AG09319 (cell line): ENCODE measurements at regions not wholly inside any gene's neighbourhood (a gene's known extent, or its start where the extent isn't known, plus 50 kb on each side); places are given as distances from the start of the nearest gene placed in this dataset.

Experiments used
- DNase-seq: peaks from one replicate; pipeline ENCODE4 v3.0.0-alpha.2; 2010; ENCODE audit warnings: low read depth; ENCODE audit errors: extremely low read depth
- TF ChIP-seq, protein P1 (sequence below): IDR thresholded peaks from 2 replicates; pipeline ENCODE4 v1.5.1; 2011; ENCODE audit warnings: low read depth, mild to moderate bottlenecking, inconsistent platforms, low read length, moderate library complexity

DNA sequence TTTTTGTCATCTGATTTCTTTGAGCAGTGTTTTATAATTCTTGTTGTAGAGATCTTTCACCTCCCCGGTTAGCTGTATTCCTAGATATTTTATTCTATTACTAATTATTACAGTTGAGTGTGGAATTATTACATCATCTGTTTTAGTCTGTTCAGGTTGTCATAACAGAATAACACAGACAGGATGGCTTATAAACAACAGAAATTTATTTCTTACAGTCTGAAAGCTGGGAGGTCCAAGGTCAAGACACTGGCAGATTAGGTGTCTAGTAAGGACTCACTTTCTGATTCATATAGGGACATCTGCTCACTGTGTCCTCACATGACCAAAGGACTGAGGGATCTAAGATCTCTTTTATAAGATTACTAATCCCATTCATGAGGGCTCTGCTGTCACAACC is 121.3 kb upstream of the THBS1 start:
- TF ChIP-seq, protein P1, sequence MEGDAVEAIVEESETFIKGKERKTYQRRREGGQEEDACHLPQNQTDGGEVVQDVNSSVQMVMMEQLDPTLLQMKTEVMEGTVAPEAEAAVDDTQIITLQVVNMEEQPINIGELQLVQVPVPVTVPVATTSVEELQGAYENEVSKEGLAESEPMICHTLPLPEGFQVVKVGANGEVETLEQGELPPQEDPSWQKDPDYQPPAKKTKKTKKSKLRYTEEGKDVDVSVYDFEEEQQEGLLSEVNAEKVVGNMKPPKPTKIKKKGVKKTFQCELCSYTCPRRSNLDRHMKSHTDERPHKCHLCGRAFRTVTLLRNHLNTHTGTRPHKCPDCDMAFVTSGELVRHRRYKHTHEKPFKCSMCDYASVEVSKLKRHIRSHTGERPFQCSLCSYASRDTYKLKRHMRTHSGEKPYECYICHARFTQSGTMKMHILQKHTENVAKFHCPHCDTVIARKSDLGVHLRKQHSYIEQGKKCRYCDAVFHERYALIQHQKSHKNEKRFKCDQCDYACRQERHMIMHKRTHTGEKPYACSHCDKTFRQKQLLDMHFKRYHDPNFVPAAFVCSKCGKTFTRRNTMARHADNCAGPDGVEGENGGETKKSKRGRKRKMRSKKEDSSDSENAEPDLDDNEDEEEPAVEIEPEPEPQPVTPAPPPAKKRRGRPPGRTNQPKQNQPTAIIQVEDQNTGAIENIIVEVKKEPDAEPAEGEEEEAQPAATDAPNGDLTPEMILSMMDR, result no peak
- no peak for DNase-seq

GRCh38 chr15:39460748-39461147 is 120.1 kb upstream of the THBS1 start:
- no peak for DNase-seq
- TF ChIP-seq, protein P1, result no peak

DNA sequence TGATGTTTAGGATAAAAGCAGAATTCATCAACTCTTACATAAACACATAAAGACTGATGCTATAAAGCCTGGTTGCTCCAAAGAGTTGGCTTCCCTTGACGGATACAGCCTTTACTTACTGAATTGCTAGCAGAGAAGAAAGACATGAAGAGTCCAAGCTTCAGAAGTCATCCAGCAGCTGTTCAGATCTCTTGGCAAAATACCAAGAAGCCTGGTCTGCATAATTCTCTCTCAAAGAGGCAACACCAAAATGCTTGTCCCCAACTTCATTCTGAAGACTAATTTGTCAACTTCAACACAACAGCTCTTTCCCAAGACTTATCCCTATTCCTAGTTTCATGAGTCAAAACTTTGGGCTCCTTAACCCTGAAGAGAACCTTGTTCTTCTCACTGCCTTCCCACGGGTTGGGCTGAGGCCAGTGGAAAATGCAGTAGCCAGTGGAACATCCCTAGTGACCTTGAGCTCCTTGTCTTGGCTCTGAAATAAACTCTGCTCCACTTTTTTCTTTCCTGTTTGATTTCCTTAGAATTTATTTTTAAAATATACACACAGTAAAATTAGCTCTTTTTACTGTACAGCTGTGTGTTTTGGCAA is 119.2 kb upstream of the THBS1 start:
- no peak for DNase-seq
- TF ChIP-seq, protein P1, result no peak

- TF ChIP-seq, protein P1, result no peak
- DNase-seq, result no peak
These were observed 118.2 kb upstream of the THBS1 start for GRCh38 chr15:39462691-39463090.

- DNase-seq, result peak; percentile 82
- TF ChIP-seq, protein P1, result no peak
These were observed 114.8 kb upstream of the THBS1 start for GRCh38 chr15:39465843-39466749.

GRCh38 chr15:39466750-39467105 is 114.2 kb upstream of the THBS1 start:
- DNase-seq, result no peak
- TF ChIP-seq, protein P1, result no peak

DNA sequence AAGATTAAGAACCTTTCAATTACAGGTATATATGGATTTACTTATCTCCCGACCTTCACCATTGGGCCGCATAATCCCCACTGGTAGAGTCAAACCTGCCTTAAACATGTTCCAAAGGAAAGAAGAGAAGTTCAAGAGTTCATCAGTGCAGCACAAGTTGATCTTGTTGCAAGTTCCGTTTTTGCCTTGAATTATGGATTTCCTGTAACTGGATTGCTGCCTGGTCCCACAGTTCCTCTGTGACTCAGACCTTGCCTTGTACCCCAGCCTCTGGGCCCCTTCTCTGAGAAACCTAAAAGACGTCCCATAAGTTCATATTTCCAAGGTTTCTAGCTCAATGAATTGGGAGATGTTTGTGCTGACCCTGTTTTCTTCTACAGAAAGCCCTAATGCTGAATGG is 112.5 kb upstream of the THBS1 start:
- DNase-seq, result no peak
- TF ChIP-seq, protein P1, result no peak
